ACHN (cell line): ENCODE measurements at regions not wholly inside any gene's neighbourhood (a gene's known extent, or its start where the extent isn't known, plus 50 kb on each side); places are given as distances from the start of the nearest gene placed in this dataset.
"Not testable (repeated sequence)": the region's sequence is repeated elsewhere in the genome, so short reads cannot be mapped to it uniquely, and the experiment has no call there.

Source experiments
- DNase-seq: peaks from one replicate; pipeline ENCODE4 v3.0.0-alpha.2; 2015
- in situ Hi-C: cut with HindIII; loops from 2 replicates; pipeline ENCODE4 v1.10.0; 2017; ENCODE audit warnings: low sequenced_read_pairs, low pct_ligation_motif_present, low pct_unique_long_range_greater_than_20kb

GRCh38 chr3:20648921-20649381 lies 462.9 kb upstream of the SGO1 start:
- in situ Hi-C loops = no loop called here
- DNase-seq = no peak

- no peak for DNase-seq
- in situ Hi-C loops = no loop called here
Measured at GRCh38 chr3:20648294-20648693, 462.3 kb upstream of the SGO1 start.

- DNase-seq = no peak
- in situ Hi-C loops = no loop called here
Measured at GRCh38 chr3:20646425-20646824, 460.4 kb upstream of the SGO1 start.

GRCh38 chr3:20645340-20645739 lies 459.3 kb upstream of the SGO1 start:
- in situ Hi-C loops = no loop called here
- DNase-seq = no peak

- in situ Hi-C loops = no loop called here
- DNase-seq = no peak
Measured at GRCh38 chr3:20637729-20638128, 451.7 kb upstream of the SGO1 start.

- in situ Hi-C loops = no loop called here
- no peak for DNase-seq
Measured at GRCh38 chr3:20622304-20622703, 436.3 kb upstream of the SGO1 start.

GRCh38 chr3:20618621-20619020 lies 432.6 kb upstream of the SGO1 start:
- in situ Hi-C loops, DNase-seq: not testable (repeated sequence)

GRCh38 chr3:20618181-20618580 lies 432.2 kb upstream of the SGO1 start:
- DNase-seq, in situ Hi-C loops: not testable (repeated sequence)

- in situ Hi-C loops, DNase-seq: not testable (repeated sequence)
Measured at GRCh38 chr3:20615982-20616381, 430.0 kb upstream of the SGO1 start.

- in situ Hi-C loops = no loop called here
- no peak for DNase-seq
Measured at GRCh38 chr3:20608054-20608738, 422.2 kb upstream of the SGO1 start.

GRCh38 chr3:20604659-20605058 lies 418.7 kb upstream of the SGO1 start:
- no peak for DNase-seq
- in situ Hi-C loops = no loop called here

- in situ Hi-C loops = no loop called here
- no peak for DNase-seq
Measured at GRCh38 chr3:20589275-20589674, 403.3 kb upstream of the SGO1 start.

GRCh38 chr3:20588781-20589180 lies 402.8 kb upstream of the SGO1 start:
- no peak for DNase-seq
- in situ Hi-C loops = no loop called here

- in situ Hi-C loops = no loop called here
- no peak for DNase-seq
Measured at GRCh38 chr3:20583648-20584047, 397.6 kb upstream of the SGO1 start.

GRCh38 chr3:20576228-20576627 lies 390.2 kb upstream of the SGO1 start:
- no peak for DNase-seq

GRCh38 chr3:20575146-20575545 lies 389.1 kb upstream of the SGO1 start:
- in situ Hi-C loops = no loop called here
- no peak for DNase-seq

More at GRCh38 chr3:20576228-20576627, 390.2 kb upstream of the SGO1 start:
- in situ Hi-C loops = no loop called here

GRCh38 chr3:20574746-20575145 lies 388.7 kb upstream of the SGO1 start:
- in situ Hi-C loops = no loop called here
- no peak for DNase-seq

GRCh38 chr3:20573175-20573574 lies 387.2 kb upstream of the SGO1 start:
- in situ Hi-C loops = no loop called here
- DNase-seq = no peak

GRCh38 chr3:20572473-20572872 lies 386.5 kb upstream of the SGO1 start:
- in situ Hi-C loops = no loop called here
- no peak for DNase-seq

GRCh38 chr3:20569310-20569709 lies 383.3 kb upstream of the SGO1 start:
- in situ Hi-C loops = no loop called here
- no peak for DNase-seq

GRCh38 chr3:20564966-20565365 lies 379.0 kb upstream of the SGO1 start:
- in situ Hi-C loops = no loop called here
- no peak for DNase-seq
